Right lobe of liver (tissue), 6 donors: ENCODE measurements at regions not wholly inside any gene's neighbourhood (a gene's known extent, or its start where the extent isn't known, plus 50 kb on each side); places are given as distances from the start of the nearest gene placed in this dataset.

ENCODE experiments used
- ATAC-seq, 4 donors: fragments of 200-7000 bp; cut with Tn5 transposase; one replicate each; pipeline ENCODE4 v1.9.1; 2020; ENCODE audit warnings: mild to moderate bottlenecking in 4 of 4, moderate library complexity in 4 of 4
- DNase-seq, 3 donors: peaks; one replicate each; pipeline ENCODE4 v3.0.0-alpha.2; 2020
- H3K27ac ChIP-seq, 3 donors: fragments of 200-600 bp; one replicate each; pipeline ENCODE4 v1.8.0; 2022
- H3K27me3 ChIP-seq, 2 donors: fragments of 200-600 bp; one replicate each; pipeline ENCODE4 v1.8.0; 2022
- H3K36me3 ChIP-seq, 4 donors: fragments of 200-600 bp; sonication (generic) in 1 of 4; one replicate each; pipeline versions ENCODE4 v1.5.1 to v1.8.0; 2017 to 2022; ENCODE audit warnings: control low read depth in 1 of 4
- H3K4me1 ChIP-seq, 4 donors: fragments of 200-600 bp; sonication (generic) in 1 of 4; one replicate each; pipeline versions ENCODE4 v1.5.1 to v1.8.0; 2017 to 2022; ENCODE audit warnings: control low read depth in 1 of 4
- H3K4me3 ChIP-seq, 3 donors: fragments of 200-600 bp; one replicate each; pipeline ENCODE4 v1.8.0; 2022
- H3K9me3 ChIP-seq, 4 donors: fragments of 200-600 bp; sonication (generic) in 1 of 4; one replicate each; pipeline versions ENCODE4 v1.5.1 to v1.8.0; 2017 to 2022; ENCODE audit warnings: control low read depth in 1 of 4
- CTCF ChIP-seq, 4 donors: fragments of 200-600 bp in 3 of 4; fragments of 450-650 bp in 1 of 4; IDR thresholded peaks; one replicate each; pipeline versions ENCODE4 v1.5.1 to v1.8.0; 2016 to 2022; ENCODE audit warnings: antibody characterized with exemption in 4 of 4, mild to moderate bottlenecking in 2 of 4
- POLR2A ChIP-seq: fragments of 450-650 bp; IDR thresholded peaks from one replicate; pipeline ENCODE4 v1.6.1; 2017; ENCODE audit warnings: antibody characterized with exemption, mild to moderate bottlenecking
- WGBS: methylation state at CpG from one replicate; pipeline ENCODE4 v1.1.6; 2018; ENCODE audit warnings: low coverage, low lambda C conversion rate; ENCODE audit not compliant: insufficient coverage; ENCODE audit errors: missing lambda C conversion rate; 5-methylcytosine and 5-hydroxymethylcytosine counted together
- intact Hi-C, 2 donors: fragments of 100-400 bp; cut with DNase I; formaldehyde crosslinking; loops; one replicate each; pipeline versions ENCODE4 v1.11.2 to v1.14.1; 2022
- donor health status: DM: no; HTN: yes; CAD: no.
- donor health status: DM: no; HTN: no; CAD: no.
- donor health status: DM: no; HTN: no; CAD: no.
- donor health status: DM: no; HTN: yes; CAD: no.
- donor health status: DM: no; HTN: yes; CAD: no.

DNA sequence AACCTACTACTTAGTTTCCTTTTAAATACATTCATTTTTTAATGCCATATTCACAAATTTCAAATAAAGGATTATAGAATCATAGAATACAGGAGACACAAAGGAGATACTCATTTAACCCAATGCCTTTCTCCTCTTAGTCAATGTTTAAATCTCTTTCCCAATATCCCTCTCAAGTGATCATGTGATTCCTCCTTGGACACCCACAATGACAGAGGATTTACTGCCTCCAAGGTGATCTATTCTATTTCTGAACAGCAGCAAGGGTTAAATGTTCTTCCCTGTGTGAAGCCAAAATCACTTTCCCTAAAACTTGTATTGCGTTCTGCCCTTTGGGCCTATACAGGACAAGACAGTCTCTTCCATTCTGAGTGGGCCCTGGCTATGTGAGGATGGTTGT lies 73.3 kb upstream of the PICALM start:
- intact Hi-C loops: no loop called here
- DNase-seq: no peak
- 92% methylated on average over 1 of the region's 1 CpG for WGBS
- no peak overlapping the region for H3K4me3 ChIP-seq
- peaks cover 0 to 21% (median 9%) of the 10 kb centered on the region in 4 donors for H3K4me1 ChIP-seq
- no peaks in the 10 kb centered on the region for H3K9me3 ChIP-seq
- no peak for ATAC-seq
- H3K27ac ChIP-seq: no peak overlapping the region
- no peaks in the 10 kb centered on the region for H3K36me3 ChIP-seq
- TF ChIP-seq CTCF (IDR thresholded peaks at IDR 0.05) (no peak), POLR2A (no peak)
- no peaks in the 10 kb centered on the region for H3K27me3 ChIP-seq

DNA sequence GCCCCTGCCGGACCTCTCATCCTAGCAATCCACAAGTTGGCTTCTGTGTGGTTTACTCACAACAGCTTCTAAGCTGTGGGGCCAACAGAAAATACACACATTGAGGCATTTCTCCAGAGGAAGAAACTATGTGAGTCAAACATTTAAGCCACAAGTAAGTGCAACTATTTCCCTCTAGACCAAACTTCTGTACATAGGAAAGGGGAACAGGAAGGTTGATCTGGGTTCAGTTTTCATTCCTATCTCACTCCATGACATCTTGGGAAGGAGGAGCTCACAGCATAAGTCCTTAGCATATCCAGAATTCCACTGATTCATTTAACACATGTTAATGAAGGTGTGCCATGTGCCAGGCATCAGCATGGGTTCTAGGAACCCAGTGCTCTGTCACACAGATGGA lies 72.8 kb upstream of the PICALM start:
- Histone ChIP-seq H3K36me3 (no peaks in the 10 kb centered on the region), H3K27ac (peak overlapping the region in 2 of 3 donors; percentile 16 to 34), H3K4me3 (no peak overlapping the region), H3K9me3 (no peaks in the 10 kb centered on the region), H3K4me1 (peaks cover 0 to 21% (median 9%) of the 10 kb centered on the region in 4 donors), H3K27me3 (no peaks in the 10 kb centered on the region)
- intact Hi-C loops: no loop called here
- DNase-seq: no peak
- no peak for TF ChIP-seq CTCF (IDR thresholded peaks at IDR 0.05)
- no peak for TF ChIP-seq POLR2A
- WGBS: 58% methylated on average over 1 of the region's 1 CpG
- ATAC-seq: peak in 2 of 4 donors; percentile 9 to 15

- Histone ChIP-seq H3K4me3 (no peak overlapping the region), H3K36me3 (no peaks in the 10 kb centered on the region), H3K4me1 (peaks cover 0 to 13% (median 5%) of the 10 kb centered on the region in 4 donors), H3K9me3 (no peaks in the 10 kb centered on the region), H3K27me3 (no peaks in the 10 kb centered on the region), H3K27ac (peak overlapping the region in 1 of 3 donors; percentile 16)
- intact Hi-C loops: no loop called here
- DNase-seq: no peak
- ATAC-seq: no peak
- TF ChIP-seq CTCF (IDR thresholded peaks at IDR 0.05) (no peak), POLR2A (no peak)
- WGBS: 83% methylated on average over 10 of the region's 10 CpGs
These were observed 71.6 kb upstream of the PICALM start for GRCh38 chr11:86140334-86140990.

DNA sequence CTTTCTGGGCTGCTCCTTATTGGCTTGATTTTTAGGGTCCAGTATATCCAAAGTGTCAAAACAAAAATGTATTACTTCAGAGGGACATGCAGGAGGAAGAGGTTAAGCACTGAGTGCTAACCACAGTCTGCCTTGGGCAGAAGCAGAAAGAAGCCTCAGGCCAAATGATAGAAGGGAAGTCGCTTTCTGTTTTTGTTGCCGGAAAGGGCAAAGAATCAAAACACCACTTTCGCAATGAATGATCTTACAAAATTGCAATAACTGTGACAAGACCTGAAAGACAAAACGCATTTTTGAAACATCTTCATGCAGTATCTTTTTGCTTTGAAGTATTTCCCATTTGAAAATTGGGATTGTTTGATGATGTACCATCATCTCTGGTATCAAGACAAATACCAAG lies 70.1 kb upstream of the PICALM start:
- intact Hi-C loops: no loop called here
- no peak overlapping the region for H3K4me3 ChIP-seq
- no peak for DNase-seq
- peak overlapping the region; percentile 23 to 38 (median 38) for H3K27ac ChIP-seq
- TF ChIP-seq POLR2A (no peak), CTCF (IDR thresholded peaks at IDR 0.05) (no peak)
- no peaks in the 10 kb centered on the region for H3K9me3 ChIP-seq
- 9% methylated on average over 4 of the region's 4 CpGs for WGBS
- peaks cover 0 to 11% (median 2%) of the 10 kb centered on the region in 4 donors for H3K4me1 ChIP-seq
- ATAC-seq: peak; percentile 53 to 58 (median 56)
- H3K27me3 ChIP-seq: no peaks in the 10 kb centered on the region
- H3K36me3 ChIP-seq: no peaks in the 10 kb centered on the region
